Adipocyte (in vitro differentiated cells): ENCODE measurements at regions not wholly inside any gene's neighbourhood (a gene's known extent, or its start where the extent isn't known, plus 50 kb on each side); places are given as distances from the start of the nearest gene placed in this dataset.
A peak's percentile ranks its signal among the peaks of the same experiment; 100 is the strongest.

Experiments used
- DNase-seq: peaks from one replicate; pipeline ENCODE4 v3.0.0-alpha.2; 2015; ENCODE audit warnings: low read depth
- H3K27me3 ChIP-seq: replicated peaks from 2 replicates; pipeline ENCODE4 v1.7.0; 2013; ENCODE audit warnings: mild to moderate bottlenecking, low read length, moderate library complexity; ENCODE audit not compliant: control insufficient read depth, insufficient read depth
- H3K36me3 ChIP-seq: 2 replicates; pipeline ENCODE4 v1.7.0; 2013; ENCODE audit warnings: low read length, mild to moderate bottlenecking, moderate library complexity; ENCODE audit not compliant: control insufficient read depth, insufficient read depth, severe bottlenecking
- H3K4me1 ChIP-seq: 2 replicates; pipeline ENCODE4 v1.7.0; 2013; ENCODE audit warnings: mild to moderate bottlenecking, low read length, moderate library complexity; ENCODE audit not compliant: control insufficient read depth, insufficient read depth
- H3K4me3 ChIP-seq: 2 replicates; pipeline ENCODE4 v1.7.0; 2013; ENCODE audit warnings: mild to moderate bottlenecking, low read length, moderate library complexity
- H3K9ac ChIP-seq: 2 replicates; pipeline ENCODE4 v1.7.0; 2013; ENCODE audit warnings: mild to moderate bottlenecking, low read length, moderate library complexity
- H3K9me3 ChIP-seq: 2 replicates; pipeline ENCODE4 v1.7.0; 2013; ENCODE audit warnings: mild to moderate bottlenecking, low read length, moderate library complexity; ENCODE audit not compliant: control insufficient read depth

- no peak overlapping the region for H3K9ac ChIP-seq
- H3K4me1 ChIP-seq, result peaks cover 17% of the 10 kb centered on the region
- H3K4me3 ChIP-seq, result no peak overlapping the region
- no peaks in the 10 kb centered on the region for H3K36me3 ChIP-seq
- H3K9me3 ChIP-seq, result no peaks in the 10 kb centered on the region
- DNase-seq, result no peak
- no peaks in the 10 kb centered on the region for H3K27me3 ChIP-seq
Observed at GRCh38 chr16:66273053-66273452, 93.4 kb upstream of the CDH5 start.

GRCh38 chr16:66272461-66272860, 94.0 kb upstream of the CDH5 start:
- H3K4me3 ChIP-seq, result no peak overlapping the region
- no peak for DNase-seq
- no peaks in the 10 kb centered on the region for H3K27me3 ChIP-seq
- no peak overlapping the region for H3K9ac ChIP-seq
- peaks cover 18% of the 10 kb centered on the region for H3K4me1 ChIP-seq
- no peaks in the 10 kb centered on the region for H3K36me3 ChIP-seq
- no peaks in the 10 kb centered on the region for H3K9me3 ChIP-seq

- no peaks in the 10 kb centered on the region for H3K27me3 ChIP-seq
- no peak overlapping the region for H3K4me3 ChIP-seq
- peak overlapping the region; percentile 27 for H3K9ac ChIP-seq
- H3K9me3 ChIP-seq, result no peaks in the 10 kb centered on the region
- DNase-seq, result peak; percentile 45
- H3K36me3 ChIP-seq, result no peaks in the 10 kb centered on the region
- H3K4me1 ChIP-seq, result peaks cover 28% of the 10 kb centered on the region
Observed at GRCh38 chr16:66271074-66272060, 95.1 kb upstream of the CDH5 start.

GRCh38 chr16:66270333-66270927, 96.1 kb upstream of the CDH5 start:
- H3K4me1 ChIP-seq, result peaks cover 32% of the 10 kb centered on the region
- DNase-seq, result peak; percentile 84
- H3K27me3 ChIP-seq, result no peaks in the 10 kb centered on the region
- no peaks in the 10 kb centered on the region for H3K36me3 ChIP-seq
- H3K9me3 ChIP-seq, result no peaks in the 10 kb centered on the region
- H3K9ac ChIP-seq, result peak overlapping the region; percentile 61
- peak overlapping the region; percentile 66 for H3K4me3 ChIP-seq

GRCh38 chr16:66269617-66270332, 96.7 kb upstream of the CDH5 start:
- Histone ChIP-seq H3K27me3 (no peaks in the 10 kb centered on the region), H3K4me1 (peaks cover 27% of the 10 kb centered on the region), H3K4me3 (peak overlapping the region; percentile 66), H3K9me3 (no peaks in the 10 kb centered on the region), H3K36me3 (no peaks in the 10 kb centered on the region), H3K9ac (peak overlapping the region; percentile 61)
- DNase-seq, result no peak

GRCh38 chr16:66267292-66268014, 99.0 kb upstream of the CDH5 start:
- Histone ChIP-seq H3K4me1 (peaks cover 28% of the 10 kb centered on the region), H3K9me3 (no peaks in the 10 kb centered on the region), H3K27me3 (no peaks in the 10 kb centered on the region), H3K36me3 (no peaks in the 10 kb centered on the region), H3K9ac (peak overlapping the region; percentile 53), H3K4me3 (no peak overlapping the region)
- no peak for DNase-seq

- no peaks in the 10 kb centered on the region for H3K36me3 ChIP-seq
- DNase-seq, result peak; percentile 98
- no peaks in the 10 kb centered on the region for H3K27me3 ChIP-seq
- H3K4me1 ChIP-seq, result peaks cover 35% of the 10 kb centered on the region
- H3K4me3 ChIP-seq, result peak overlapping the region; percentile 46
- H3K9me3 ChIP-seq, result no peaks in the 10 kb centered on the region
- H3K9ac ChIP-seq, result peak overlapping the region; percentile 53
Observed at GRCh38 chr16:66266436-66267291, 99.8 kb upstream of the CDH5 start.

- DNase-seq, result no peak
- Histone ChIP-seq H3K4me1 (peaks cover 40% of the 10 kb centered on the region), H3K27me3 (no peaks in the 10 kb centered on the region)
Observed at GRCh38 chr16:66265556-66266141, 100.8 kb upstream of the CDH5 start.

GRCh38 chr16:66265048-66265415, 101.5 kb upstream of the CDH5 start:
- no peaks in the 10 kb centered on the region for H3K36me3 ChIP-seq
- DNase-seq, result no peak
- H3K4me3 ChIP-seq, result no peak overlapping the region
- H3K4me1 ChIP-seq, result peaks cover 40% of the 10 kb centered on the region
- no peaks in the 10 kb centered on the region for H3K9me3 ChIP-seq
- no peak overlapping the region for H3K9ac ChIP-seq
- H3K27me3 ChIP-seq, result no peaks in the 10 kb centered on the region

More at GRCh38 chr16:66265556-66266141, 100.8 kb upstream of the CDH5 start:
- H3K36me3 ChIP-seq, result no peaks in the 10 kb centered on the region
- H3K4me3 ChIP-seq, result no peak overlapping the region
- no peaks in the 10 kb centered on the region for H3K9me3 ChIP-seq
- H3K9ac ChIP-seq, result peak overlapping the region; percentile 53
